ENCODE measurements at regions not wholly inside any gene's neighbourhood (a gene's known extent, or its start where the extent isn't known, plus 50 kb on each side); places are given as distances from the start of the nearest gene placed in this dataset.

- TF ChIP-seq CTCF (IDR thresholded peaks at IDR 0.05; ENCODE audit: low read depth, low read length, missing control alignments): no peak
- no peak overlapping the region for H3K4me3 ChIP-seq (replicated peaks; ENCODE audit: low read depth, low read length)
- no peak for DNase-seq (ENCODE audit: extremely low read depth, low read depth)
Measured at GRCh38 chr22:49051491-49052022, 776.1 kb downstream of the BRD1 start.

- TF ChIP-seq CTCF (IDR thresholded peaks at IDR 0.05; ENCODE audit: low read depth, low read length, missing control alignments): no peak
- DNase-seq (ENCODE audit: extremely low read depth, low read depth): no peak
- H3K4me3 ChIP-seq (replicated peaks; ENCODE audit: low read depth, low read length): no peak overlapping the region
Measured at GRCh38 chr22:49049691-49050090, 778.0 kb downstream of the BRD1 start.

GRCh38 chr22:49048591-49048990 lies 779.1 kb downstream of the BRD1 start:
- no peak overlapping the region for H3K4me3 ChIP-seq (replicated peaks; ENCODE audit: low read depth, low read length)
- TF ChIP-seq CTCF (IDR thresholded peaks at IDR 0.05; ENCODE audit: low read depth, low read length, missing control alignments): no peak
- no peak for DNase-seq (ENCODE audit: extremely low read depth, low read depth)

- DNase-seq (ENCODE audit: extremely low read depth, low read depth): no peak
- H3K4me3 ChIP-seq (replicated peaks; ENCODE audit: low read depth, low read length): no peak overlapping the region
- TF ChIP-seq CTCF (IDR thresholded peaks at IDR 0.05; ENCODE audit: low read depth, low read length, missing control alignments): no peak
Measured at GRCh38 chr22:49047447-49047846, 780.2 kb downstream of the BRD1 start.

- no peak for DNase-seq (ENCODE audit: extremely low read depth, low read depth)
- H3K4me3 ChIP-seq (replicated peaks; ENCODE audit: low read depth, low read length): no peak overlapping the region
- TF ChIP-seq CTCF (IDR thresholded peaks at IDR 0.05; ENCODE audit: low read depth, low read length, missing control alignments): no peak
Measured at GRCh38 chr22:49046546-49047361, 780.9 kb downstream of the BRD1 start.

GRCh38 chr22:49046000-49046545 lies 781.6 kb downstream of the BRD1 start:
- TF ChIP-seq CTCF (IDR thresholded peaks at IDR 0.05; ENCODE audit: low read depth, low read length, missing control alignments): no peak
- DNase-seq (ENCODE audit: extremely low read depth, low read depth): no peak
- H3K4me3 ChIP-seq (replicated peaks; ENCODE audit: low read depth, low read length): no peak overlapping the region
